RWPE2 (cell line): ENCODE measurements at regions not wholly inside any gene's neighbourhood (a gene's known extent, or its start where the extent isn't known, plus 50 kb on each side); places are given as distances from the start of the nearest gene placed in this dataset.

ENCODE experiments used
- ATAC-seq: fragments of 200-7000 bp; cut with Tn5 transposase; 3 replicates; pipeline ENCODE4 v1.9.1; 2021; ENCODE audit warnings: low read depth
- DNase-seq: peaks from one replicate; pipeline ENCODE4 v3.0.0-alpha.2; 2020; ENCODE audit warnings: low spot score
- H3K27ac ChIP-seq: fragments of 450-650 bp; 2 replicates; pipeline ENCODE4 v1.5.1; 2017; ENCODE audit warnings: mild to moderate bottlenecking; ENCODE audit not compliant: poor library complexity, severe bottlenecking
- H3K27me3 ChIP-seq: fragments of 250-450 bp; sonication (Bioruptor Pico); 2 replicates; pipeline ENCODE4 v1.5.1; 2021; ENCODE audit warnings: mild to moderate bottlenecking, moderate library complexity; ENCODE audit not compliant: insufficient read depth, poor library complexity, severe bottlenecking
- H3K36me3 ChIP-seq: fragments of 250-450 bp; sonication (Bioruptor Pico); 2 replicates; pipeline ENCODE4 v1.5.1; 2020; ENCODE audit warnings: low read depth, mild to moderate bottlenecking, moderate library complexity
- H3K4me1 ChIP-seq: fragments of 250-450 bp; sonication (Bioruptor Pico); 2 replicates; pipeline ENCODE4 v1.5.1; 2021; ENCODE audit warnings: mild to moderate bottlenecking, moderate library complexity; ENCODE audit not compliant: insufficient read depth, poor library complexity, severe bottlenecking
- H3K4me3 ChIP-seq: fragments of 250-450 bp; sonication (Bioruptor Pico); 2 replicates; pipeline ENCODE4 v1.5.1; 2021; ENCODE audit warnings: mild to moderate bottlenecking, moderate library complexity; ENCODE audit not compliant: severe bottlenecking
- H3K9me3 ChIP-seq: fragments of 250-450 bp; sonication (Bioruptor Pico); 2 replicates; pipeline ENCODE4 v1.5.1; 2021; ENCODE audit warnings: mild to moderate bottlenecking, moderate library complexity; ENCODE audit not compliant: severe bottlenecking
- CTCF ChIP-seq: fragments of 450-650 bp; IDR thresholded peaks from one replicate; pipeline ENCODE4 v1.5.1; 2017; ENCODE audit warnings: mild to moderate bottlenecking, moderate library complexity; ENCODE audit not compliant: poor library complexity, severe bottlenecking

DNA sequence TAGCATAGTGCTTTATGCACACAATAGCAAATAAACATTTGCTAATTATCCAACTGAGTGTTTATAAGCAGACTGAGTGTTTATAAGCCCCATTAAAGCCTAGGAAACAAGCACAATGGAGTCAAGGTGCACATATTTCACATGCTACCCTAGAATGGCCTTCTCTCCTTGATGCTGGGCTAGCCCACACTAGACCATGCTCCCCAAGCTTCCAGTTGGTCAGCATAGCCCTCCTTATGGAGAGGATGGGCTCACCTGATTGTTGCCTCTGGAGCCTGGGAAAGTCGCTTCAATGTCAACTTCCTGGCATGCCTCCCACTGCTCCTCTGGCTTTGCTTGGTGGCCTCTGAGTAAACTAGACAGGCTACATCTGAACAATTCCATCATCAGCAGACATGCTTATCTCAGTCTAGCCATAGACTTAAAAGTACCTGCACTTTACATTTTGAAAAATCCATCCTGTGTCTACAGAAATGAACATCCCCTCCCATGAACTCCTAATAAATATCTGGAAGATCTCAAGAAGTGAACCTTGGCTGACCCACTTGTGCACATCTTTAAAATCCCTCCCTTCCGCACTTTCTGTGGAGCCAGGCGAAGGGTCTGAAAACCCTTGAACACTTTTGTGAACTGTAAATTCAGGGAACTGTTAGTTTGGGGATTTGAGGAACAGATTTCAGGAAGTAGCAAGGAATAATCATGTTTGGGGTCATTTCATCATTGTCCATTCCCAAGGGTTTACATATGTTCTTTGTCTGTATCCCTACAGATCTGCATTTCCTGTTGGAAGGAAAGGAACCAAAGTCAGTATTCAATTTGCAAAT lies 486.6 kb downstream of the ARHGEF28 start:
- Histone ChIP-seq H3K4me3 (no peak overlapping the region), H3K4me1 (no peaks in the 10 kb centered on the region), H3K9me3 (no peaks in the 10 kb centered on the region), H3K36me3 (no peaks in the 10 kb centered on the region), H3K27me3 (no peaks in the 10 kb centered on the region), H3K27ac (no peak overlapping the region)
- DNase-seq (no peak), ATAC-seq (no peak)
- TF ChIP-seq CTCF = no peak

GRCh38 chr5:74111764-74112163 lies 485.8 kb downstream of the ARHGEF28 start:
- Histone ChIP-seq H3K9me3 (no peaks in the 10 kb centered on the region), H3K4me3 (no peak overlapping the region), H3K36me3 (no peaks in the 10 kb centered on the region), H3K27me3 (no peaks in the 10 kb centered on the region), H3K27ac (no peak overlapping the region), H3K4me1 (no peaks in the 10 kb centered on the region)
- TF ChIP-seq CTCF = no peak
- ATAC-seq (no peak), DNase-seq (no peak)

DNA sequence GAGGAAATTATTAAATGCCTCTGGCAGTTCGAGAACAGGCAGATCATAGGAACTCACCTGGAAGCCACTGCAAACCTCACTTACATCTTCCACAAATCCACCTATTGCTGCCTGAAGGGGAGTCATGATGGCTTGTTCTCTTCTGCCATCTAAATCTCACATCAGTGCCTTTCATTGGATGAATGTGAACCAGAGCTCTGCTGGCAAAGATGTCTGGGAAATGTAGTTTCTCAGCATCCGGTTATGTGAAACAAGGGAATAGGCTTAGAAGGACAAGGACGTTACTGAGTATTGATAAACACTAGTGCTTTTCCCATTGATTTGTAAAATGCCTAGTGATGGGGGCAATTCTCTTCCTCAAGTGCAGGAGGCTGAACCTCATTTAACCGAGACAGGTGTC lies 483.3 kb downstream of the ARHGEF28 start:
- no peaks in the 10 kb centered on the region for H3K4me1 ChIP-seq
- no peak overlapping the region for H3K4me3 ChIP-seq
- no peaks in the 10 kb centered on the region for H3K36me3 ChIP-seq
- H3K9me3 ChIP-seq = no peaks in the 10 kb centered on the region
- H3K27ac ChIP-seq = no peak overlapping the region
- DNase-seq (no peak), ATAC-seq (no peak)
- no peaks in the 10 kb centered on the region for H3K27me3 ChIP-seq
- no peak for TF ChIP-seq CTCF

GRCh38 chr5:74107899-74108298 lies 481.9 kb downstream of the ARHGEF28 start:
- TF ChIP-seq CTCF = no peak

DNA sequence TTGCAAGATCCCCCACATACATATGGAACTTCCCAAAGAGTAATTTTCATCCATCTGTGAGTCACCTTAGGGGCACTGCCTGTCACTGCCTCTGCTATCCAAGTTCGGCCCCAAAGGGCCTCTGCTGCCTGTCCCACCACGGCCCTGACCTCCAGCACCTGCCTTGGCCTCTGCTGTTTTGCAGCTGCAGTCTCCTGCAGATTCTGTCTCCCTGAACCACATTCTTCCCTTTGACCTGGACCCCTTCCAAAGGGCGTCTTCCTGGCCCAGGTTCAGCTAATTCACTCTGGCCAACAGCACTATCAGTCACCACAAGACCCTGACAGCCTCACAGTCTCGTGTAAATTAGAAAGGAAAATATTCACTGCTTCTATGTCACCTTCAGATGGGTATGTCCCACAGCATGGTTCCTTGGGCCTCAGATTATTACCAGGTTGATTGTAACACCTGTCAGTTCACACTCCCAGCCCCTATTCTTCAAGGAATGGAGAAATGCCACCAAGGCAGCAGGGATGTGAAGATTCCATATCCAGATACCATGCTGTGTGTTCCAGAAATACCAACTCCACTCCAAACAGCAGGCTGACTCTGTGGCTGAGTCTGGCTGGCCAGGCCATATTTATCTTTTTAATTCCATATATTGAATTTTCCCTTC lies 479.3 kb downstream of the ARHGEF28 start:
- no peak for TF ChIP-seq CTCF
- Histone ChIP-seq H3K4me1 (peaks cover 5% of the 10 kb centered on the region), H3K4me3 (no peak overlapping the region), H3K9me3 (no peaks in the 10 kb centered on the region), H3K27ac (no peak overlapping the region), H3K27me3 (no peaks in the 10 kb centered on the region), H3K36me3 (no peaks in the 10 kb centered on the region)
- ATAC-seq = no peak
- DNase-seq = no peak

More at GRCh38 chr5:74107899-74108298, 481.9 kb downstream of the ARHGEF28 start:
- no peak for ATAC-seq
- no peaks in the 10 kb centered on the region for H3K27me3 ChIP-seq
- H3K36me3 ChIP-seq = no peaks in the 10 kb centered on the region
- peaks cover 5% of the 10 kb centered on the region for H3K4me1 ChIP-seq
- H3K4me3 ChIP-seq = no peak overlapping the region
- H3K27ac ChIP-seq = no peak overlapping the region
- DNase-seq = no peak
- H3K9me3 ChIP-seq = no peaks in the 10 kb centered on the region
